IMR-90 (cell line): ENCODE measurements at regions not wholly inside any gene's neighbourhood (a gene's known extent, or its start where the extent isn't known, plus 50 kb on each side); places are given as distances from the start of the nearest gene placed in this dataset.

Experiments used
- BHLHE40 ChIP-seq: fragments of 150-350 bp; IDR thresholded peaks from 2 replicates; pipeline ENCODE4 v1.6.1; 2016; ENCODE audit warnings: mild to moderate bottlenecking, low read depth, low read length
- CTCF ChIP-seq: conservative IDR thresholded peaks from 2 replicates; pipeline ENCODE4 v1.5.1; 2012; ENCODE audit warnings: mild to moderate bottlenecking, low read depth, low read length, improper control_type of control experiment
- ELK1 ChIP-seq: fragments of 150-350 bp; IDR thresholded peaks from 2 replicates; pipeline ENCODE4 v1.6.1; 2016; ENCODE audit warnings: low read depth, mild to moderate bottlenecking, low read length, moderate library complexity, borderline replicate concordance
- MAZ ChIP-seq: IDR thresholded peaks from 2 replicates; pipeline ENCODE4 v1.6.1; 2012; ENCODE audit warnings: low read depth, mild to moderate bottlenecking, low read length, improper control_type of control experiment, moderate library complexity, borderline replicate concordance
- MXI1 ChIP-seq: IDR thresholded peaks from 2 replicates; pipeline ENCODE4 v1.6.1; 2012; ENCODE audit warnings: low read depth, mild to moderate bottlenecking, low read length, moderate library complexity, borderline replicate concordance
- POLR2A ChIP-seq: IDR thresholded peaks from 2 replicates; pipeline ENCODE4 v1.6.1; 2012; ENCODE audit warnings: mild to moderate bottlenecking, low read depth, low read length
- RAD21 ChIP-seq: IDR thresholded peaks from 2 replicates; pipeline ENCODE4 v1.6.1; 2012; ENCODE audit warnings: low read length, improper control_type of control experiment
- RCOR1 ChIP-seq: IDR thresholded peaks from 2 replicates; pipeline ENCODE4 v1.6.1; 2012; ENCODE audit warnings: mild to moderate bottlenecking, low read length, improper control_type of control experiment; ENCODE audit not compliant: insufficient replicate concordance
- RFX5 ChIP-seq: IDR thresholded peaks from 2 replicates; pipeline ENCODE4 v1.8.0; 2012; ENCODE audit warnings: low read depth, mild to moderate bottlenecking, low read length, moderate library complexity

GRCh38 chr5:179432547-179432946 lies 87.3 kb upstream of the ADAMTS2 start:
- TF ChIP-seq POLR2A (no peak), CTCF (no peak), RFX5 (no peak), MAZ (no peak), MXI1 (no peak), RAD21 (no peak), RCOR1 (no peak), BHLHE40 (no peak), ELK1 (no peak)
